Keratinocyte (primary cell): ENCODE measurements at regions not wholly inside any gene's neighbourhood (a gene's known extent, or its start where the extent isn't known, plus 50 kb on each side); places are given as distances from the start of the nearest gene placed in this dataset.

Experiments
- DNase-seq: peaks from one replicate; pipeline ENCODE4 v3.0.0-alpha.2; 2011; ENCODE audit warnings: low read depth, missing footprints, low spot score
- FAIRE-seq: peaks from 2 replicates; lab custom pipeline; 2011; peaks lifted over from hg19 to GRCh38; lab: Jason Lieb, UNC
- H2AFZ ChIP-seq: 2 replicates; pipeline ENCODE4 v1.6.0; 2012; ENCODE audit warnings: low read length, control low read depth, inconsistent platforms; ENCODE audit not compliant: control insufficient read depth
- H3K27ac ChIP-seq: 2 replicates; pipeline ENCODE4 v1.5.1; 2011; ENCODE audit warnings: low read length; ENCODE audit not compliant: control insufficient read depth, insufficient read depth
- H3K27me3 ChIP-seq: 3 replicates; pipeline ENCODE4 v1.6.0; 2011; ENCODE audit warnings: low read length; ENCODE audit not compliant: control insufficient read depth, insufficient read depth; ENCODE audit errors: extremely low read depth
- H3K36me3 ChIP-seq, 2 experiments: 2 replicates in 1 of 2; 3 replicates in 1 of 2; pipeline ENCODE4 v1.5.1; 2011; ENCODE audit warnings: low read length in 2 of 2, mild to moderate bottlenecking in 1 of 2; ENCODE audit not compliant: control insufficient read depth in 2 of 2, insufficient read depth in 2 of 2; ENCODE audit errors: extremely low read depth in 1 of 2
- H3K4me1 ChIP-seq: 3 replicates; pipeline ENCODE4 v1.5.1; 2011; ENCODE audit warnings: low read length; ENCODE audit not compliant: control insufficient read depth, insufficient read depth; ENCODE audit errors: extremely low read depth
- H3K4me2 ChIP-seq: 3 replicates; pipeline ENCODE4 v1.6.0; 2011; ENCODE audit warnings: low read depth, low read length; ENCODE audit not compliant: control insufficient read depth, insufficient read depth; ENCODE audit errors: extremely low read depth
- H3K4me3 ChIP-seq, 3 experiments: fragments of 200-600 bp in 1 of 3; sonication (generic) in 1 of 3; 2 replicates in 2 of 3; 3 replicates in 1 of 3; pipeline ENCODE4 v1.5.1; 2011 to 2016; ENCODE audit warnings: low read length in 3 of 3, mild to moderate bottlenecking in 3 of 3, control low read depth in 2 of 3, inconsistent platforms in 1 of 3, low read depth in 1 of 3, mixed read lengths in 1 of 3, mixed run types in 1 of 3, moderate library complexity in 1 of 3; ENCODE audit not compliant: control insufficient read depth in 2 of 3, insufficient read depth in 2 of 3; ENCODE audit errors: extremely low read depth in 1 of 3
- H3K79me2 ChIP-seq: 2 replicates; pipeline ENCODE4 v1.6.0; 2012; ENCODE audit warnings: low read length; ENCODE audit not compliant: control insufficient read depth, insufficient read depth
- H3K9ac ChIP-seq: 3 replicates; pipeline ENCODE4 v1.6.0; 2011; ENCODE audit warnings: low read length; ENCODE audit not compliant: control insufficient read depth, insufficient read depth; ENCODE audit errors: extremely low read depth
- H3K9me1 ChIP-seq: 3 replicates; pipeline ENCODE4 v1.6.0; 2011; ENCODE audit warnings: low read length; ENCODE audit not compliant: control insufficient read depth, insufficient read depth; ENCODE audit errors: extremely low read depth
- H3K9me3 ChIP-seq: 2 replicates; pipeline ENCODE4 v1.5.1; 2012; ENCODE audit warnings: low read depth, low read length; ENCODE audit not compliant: control insufficient read depth
- H4K20me1 ChIP-seq: 3 replicates; pipeline ENCODE4 v1.6.0; 2011; ENCODE audit warnings: low read length; ENCODE audit not compliant: control insufficient read depth, insufficient read depth; ENCODE audit errors: extremely low read depth
- CTCF ChIP-seq, 3 experiments: IDR thresholded peaks in 1 of 3; conservative IDR thresholded peaks in 1 of 3; optimal IDR thresholded peaks in 1 of 3; 2 replicates in 2 of 3; 3 replicates in 1 of 3; pipeline versions ENCODE3 to v1.5.1; 2011; ENCODE audit warnings: low read length in 3 of 3, mild to moderate bottlenecking in 3 of 3, moderate library complexity in 2 of 3, control low read depth in 1 of 3, inconsistent platforms in 1 of 3; ENCODE audit not compliant: insufficient read depth in 2 of 3; ENCODE audit errors: extremely low read depth in 1 of 3
- EZH2 ChIP-seq: IDR thresholded peaks from one replicate; pipeline ENCODE4 v1.6.1; 2012; ENCODE audit warnings: inconsistent platforms, mild to moderate bottlenecking, low read length, moderate library complexity
- dilution Hi-C: fragments of 300-500 bp; cut with MboI; formaldehyde crosslinking; loops from one replicate; pipeline ENCODE4 v1.7.0; 2020; ENCODE audit warnings: low sequenced_read_pairs; ENCODE audit not compliant: extremely low pct_ligation_motif_present

GRCh38 chr6:14903176-14904038 is 342.5 kb upstream of the JARID2 start:
- Histone ChIP-seq H3K9ac (peak overlapping the region; percentile 4), H3K4me2 (peak overlapping the region; percentile 41), H3K4me1 (peaks cover 12% of the 10 kb centered on the region), H3K9me3 (no peaks in the 10 kb centered on the region), H3K9me1 (no peaks in the 10 kb centered on the region), H3K79me2 (no peaks in the 10 kb centered on the region), H3K4me3 (no peak overlapping the region), H3K27me3 (no peaks in the 10 kb centered on the region), H3K27ac (no peak overlapping the region), H3K36me3 (no peaks in the 10 kb centered on the region), H2AFZ (peak overlapping the region; percentile 83), H4K20me1 (no peaks in the 10 kb centered on the region)
- no peak for TF ChIP-seq CTCF (optimal IDR thresholded peaks at IDR 0.05 in 1 of 3, IDR thresholded peaks at IDR 0.05 in 1 of 3, conservative IDR thresholded peaks at IDR 0.05 in 1 of 3; ENCODE audit: extremely low read depth in 1 of 3, insufficient read depth in 2 of 3, low read length in 3 of 3)
- TF ChIP-seq EZH2 = no peak
- FAIRE-seq = peak; percentile 89
- dilution Hi-C loops = no loop called here
- no peak for DNase-seq

GRCh38 chr6:14905201-14905600 is 340.7 kb upstream of the JARID2 start:
- Histone ChIP-seq H3K4me1 (peaks cover 12% of the 10 kb centered on the region), H3K36me3 (no peaks in the 10 kb centered on the region), H3K4me2 (no peak overlapping the region), H2AFZ (no peak overlapping the region), H3K4me3 (no peak overlapping the region), H3K79me2 (no peaks in the 10 kb centered on the region), H3K27me3 (no peaks in the 10 kb centered on the region), H3K9me3 (no peaks in the 10 kb centered on the region), H3K9me1 (no peaks in the 10 kb centered on the region), H4K20me1 (no peaks in the 10 kb centered on the region), H3K9ac (no peak overlapping the region), H3K27ac (no peak overlapping the region)
- no peak for TF ChIP-seq EZH2
- TF ChIP-seq CTCF (optimal IDR thresholded peaks at IDR 0.05 in 1 of 3, IDR thresholded peaks at IDR 0.05 in 1 of 3, conservative IDR thresholded peaks at IDR 0.05 in 1 of 3; ENCODE audit: extremely low read depth in 1 of 3, insufficient read depth in 2 of 3, low read length in 3 of 3) = no peak
- FAIRE-seq = no peak
- dilution Hi-C loops = no loop called here
- no peak for DNase-seq
